NCI-H524 (cell line): ENCODE measurements at regions not wholly inside any gene's neighbourhood (a gene's known extent, or its start where the extent isn't known, plus 50 kb on each side); places are given as distances from the start of the nearest gene placed in this dataset.
"Not testable (repeated sequence)": the region's sequence is repeated elsewhere in the genome, so short reads cannot be mapped to it uniquely, and the experiment has no call there.

Source experiments
- DNase-seq, 2 experiments: peaks; one replicate each; lab custom pipeline; 2025; lab: John Stamatoyannopoulos, UW

DNA sequence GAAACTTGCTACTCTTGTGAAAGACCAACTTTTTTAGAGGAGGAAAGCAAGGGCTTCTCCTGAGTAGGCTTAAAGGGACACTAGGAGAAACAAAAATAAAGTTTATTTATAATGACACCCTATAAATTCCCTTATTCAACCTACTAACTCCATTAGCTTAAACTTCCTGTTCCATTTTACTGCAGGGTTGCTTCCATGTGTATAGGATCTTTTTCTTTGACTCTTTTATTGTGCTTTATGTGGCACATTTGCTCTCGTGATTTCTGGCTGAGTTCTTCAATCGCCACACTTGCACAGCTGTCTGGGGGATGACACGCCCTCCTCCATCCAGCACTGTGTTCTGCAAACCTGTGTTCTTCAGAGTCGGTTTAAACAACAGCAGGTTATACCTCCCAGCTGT is 225.7 kb upstream of the NPVF start:
- no peak for DNase-seq

DNA sequence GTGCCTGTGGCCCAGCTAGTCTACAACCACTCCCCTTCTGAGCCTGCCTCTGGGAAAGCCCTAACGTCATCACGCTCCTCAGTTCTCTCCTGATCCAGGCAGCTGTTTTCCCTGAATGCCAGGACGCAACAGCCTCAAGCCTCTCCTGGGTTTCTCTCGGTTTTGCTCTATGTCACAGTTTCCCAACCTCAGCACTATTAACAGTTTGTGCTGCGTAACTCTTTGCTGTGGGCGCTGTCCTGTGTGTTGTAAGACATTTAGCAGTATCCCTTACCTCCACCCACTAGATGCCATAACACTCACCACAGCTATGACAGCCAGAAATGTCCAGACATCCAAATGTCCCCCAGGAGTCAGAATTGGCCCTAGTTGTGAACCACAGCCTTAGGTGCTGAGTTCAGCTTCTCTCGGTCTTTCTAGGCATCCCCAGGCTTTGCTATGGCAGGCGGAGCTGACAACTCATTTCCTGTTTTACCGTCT is 226.3 kb upstream of the NPVF start:
- no peak for DNase-seq

GRCh38 chr7:25455683-25456251 is 227.5 kb upstream of the NPVF start:
- DNase-seq = no peak

DNA sequence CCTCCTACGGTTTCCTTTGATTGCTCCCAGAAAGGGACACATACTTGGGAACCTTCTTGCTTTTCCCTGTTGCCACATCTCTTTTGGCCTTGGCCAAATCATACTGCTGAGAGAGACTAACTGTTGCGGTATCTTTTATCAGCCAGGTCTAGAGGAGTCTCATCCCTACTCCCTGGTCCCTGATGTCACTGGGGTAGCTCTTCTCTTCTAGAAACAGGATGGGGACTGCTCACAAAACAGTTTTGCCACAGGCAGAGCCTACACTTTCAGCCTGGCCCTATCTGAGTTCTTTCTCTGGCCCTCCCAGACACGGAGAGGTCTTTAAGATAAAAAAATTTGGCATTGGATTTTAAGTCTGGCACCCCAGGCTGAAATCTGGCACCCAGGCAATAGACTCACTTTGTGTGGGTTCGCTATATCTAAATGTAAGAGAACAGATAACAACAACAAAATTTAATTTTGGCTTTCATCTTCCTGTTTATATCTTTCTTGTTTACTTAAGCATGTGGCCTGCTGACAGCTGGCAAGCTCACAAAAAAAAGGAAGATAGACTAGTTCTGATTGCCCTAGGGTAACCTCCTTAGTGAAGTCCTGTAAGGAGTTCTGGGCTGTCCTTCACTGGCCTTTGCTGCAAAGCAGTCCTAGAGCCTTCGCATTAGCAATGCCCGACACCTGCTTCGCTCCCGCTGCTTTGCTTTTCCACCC is 228.3 kb upstream of the NPVF start:
- DNase-seq = no peak

DNA sequence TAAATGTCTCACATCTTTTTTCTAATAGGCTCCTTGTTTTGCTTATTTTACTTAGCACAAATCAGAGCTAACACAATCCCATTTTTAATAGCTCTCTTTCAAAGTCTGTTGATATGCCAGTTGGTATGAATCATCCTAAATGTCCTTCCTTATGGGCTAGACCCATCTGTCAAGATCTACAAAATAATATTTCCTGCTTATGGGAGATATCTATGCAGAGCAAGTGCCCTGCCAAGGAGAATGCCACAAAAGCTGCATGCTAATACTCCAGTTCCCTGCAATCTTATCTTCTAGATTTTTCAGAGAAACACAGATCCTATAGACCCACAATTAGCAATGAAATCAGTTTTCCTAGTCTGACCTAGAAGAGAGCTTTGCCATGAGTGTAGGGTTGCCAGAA is 230.8 kb upstream of the NPVF start:
- no peak for DNase-seq

- DNase-seq = no peak
Observed at GRCh38 chr7:25460433-25460832, 232.1 kb upstream of the NPVF start.

GRCh38 chr7:25469669-25470068 is 241.4 kb upstream of the NPVF start:
- no peak for DNase-seq

GRCh38 chr7:25476863-25477499 is 248.7 kb upstream of the NPVF start:
- no peak for DNase-seq

GRCh38 chr7:25478221-25478620 is 249.9 kb upstream of the NPVF start:
- DNase-seq = not testable (repeated sequence)

- DNase-seq = no peak
Observed at GRCh38 chr7:25478925-25479324, 250.6 kb upstream of the NPVF start.

DNA sequence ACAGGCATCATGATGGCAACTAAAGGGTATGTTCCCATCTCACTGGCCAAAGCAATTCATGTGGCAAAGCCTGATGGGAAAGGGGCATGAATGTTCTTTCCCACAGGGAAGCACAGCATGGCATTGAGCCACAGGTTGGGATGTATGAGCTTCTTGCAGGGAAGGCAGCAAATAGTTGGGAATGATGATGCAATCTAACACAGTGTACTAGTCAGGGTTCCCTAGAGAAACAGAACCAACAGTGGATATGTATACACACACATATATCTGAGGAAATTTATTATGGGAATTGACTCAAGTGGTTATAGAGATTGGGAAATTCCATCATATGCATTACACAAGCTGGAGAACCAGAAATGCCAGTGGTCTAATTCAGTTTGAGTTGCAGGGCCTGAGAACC is 253.6 kb upstream of the NPVF start:
- no peak for DNase-seq

- no peak for DNase-seq
Observed at GRCh38 chr7:25482631-25483030, 254.3 kb upstream of the NPVF start.

GRCh38 chr7:25485026-25485425 is 256.7 kb upstream of the NPVF start:
- no peak for DNase-seq

- DNase-seq = no peak
Observed at GRCh38 chr7:25486656-25487055, 258.4 kb upstream of the NPVF start.

GRCh38 chr7:25493805-25494366 is 265.6 kb upstream of the NPVF start:
- no peak for DNase-seq

GRCh38 chr7:25494896-25495295 is 266.6 kb upstream of the NPVF start:
- no peak for DNase-seq

- peak; percentile 54 to 78 for DNase-seq
Observed at GRCh38 chr7:25495342-25496250, 267.3 kb upstream of the NPVF start.

DNA sequence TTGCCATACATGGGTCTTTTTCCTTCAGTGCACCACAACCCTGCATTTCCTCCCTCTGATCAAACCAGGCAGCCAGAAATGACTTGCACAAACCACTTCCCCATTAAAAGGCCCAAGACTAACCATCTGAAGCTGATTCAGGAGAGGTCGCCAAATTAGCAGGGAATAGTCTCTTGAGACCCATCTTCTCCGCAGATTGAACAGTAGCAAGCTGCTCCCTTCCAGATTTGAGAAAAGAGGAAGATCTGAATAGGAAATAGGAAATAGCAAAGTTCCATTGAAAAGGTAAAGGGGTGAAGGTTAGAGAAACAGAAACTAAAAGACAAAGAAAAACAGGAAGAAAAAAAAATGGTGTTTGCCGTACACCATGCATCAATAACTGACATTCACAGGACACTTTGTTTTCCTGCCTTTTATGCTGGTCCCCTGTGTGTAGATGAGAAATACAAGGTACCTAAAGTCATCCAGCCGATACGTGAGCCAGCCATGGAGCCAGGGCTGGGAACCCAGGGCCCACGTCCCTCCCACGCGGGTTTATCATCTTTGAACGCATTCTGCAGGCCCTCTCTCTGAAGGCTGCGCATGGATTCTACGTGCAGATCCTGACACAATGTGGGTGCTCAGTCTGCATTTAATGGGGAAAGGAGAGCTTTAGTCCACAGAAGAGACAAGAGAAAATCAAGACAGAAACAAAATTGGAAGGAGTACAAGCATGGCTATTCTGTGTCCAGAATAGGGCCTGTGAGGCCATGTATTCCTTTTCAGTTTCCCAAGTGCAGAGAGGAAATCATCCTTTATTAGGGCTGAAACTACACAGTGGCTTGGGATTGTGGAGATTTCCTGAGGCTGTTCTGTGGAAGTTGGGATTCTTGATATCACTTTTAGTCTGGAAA is 268.4 kb upstream of the NPVF start:
- DNase-seq = no peak

DNA sequence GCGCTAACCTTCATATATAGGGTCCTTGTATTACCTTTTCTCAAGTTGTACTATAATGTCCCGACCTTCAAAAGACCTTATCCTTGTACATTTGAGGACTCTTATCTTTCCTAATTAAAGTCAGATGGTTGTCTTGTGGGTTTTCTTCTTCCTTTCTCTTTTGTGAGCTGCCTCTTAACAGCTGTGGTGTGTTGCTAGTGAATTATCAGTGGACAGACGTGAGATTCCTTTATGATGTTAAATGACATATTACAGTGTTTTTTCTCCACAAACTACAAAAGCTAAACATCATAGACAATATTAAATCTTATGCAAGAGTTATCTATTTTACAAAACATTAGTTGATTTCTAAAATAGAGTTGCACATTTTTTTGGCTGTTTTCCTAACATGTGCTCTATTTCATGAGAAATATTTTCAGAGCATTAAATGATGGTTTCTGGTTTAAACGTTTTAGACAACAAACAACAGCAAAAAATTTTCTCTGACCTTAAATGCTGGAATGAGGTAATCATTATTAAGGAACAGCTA is 272.2 kb upstream of the NPVF start:
- no peak for DNase-seq

DNA sequence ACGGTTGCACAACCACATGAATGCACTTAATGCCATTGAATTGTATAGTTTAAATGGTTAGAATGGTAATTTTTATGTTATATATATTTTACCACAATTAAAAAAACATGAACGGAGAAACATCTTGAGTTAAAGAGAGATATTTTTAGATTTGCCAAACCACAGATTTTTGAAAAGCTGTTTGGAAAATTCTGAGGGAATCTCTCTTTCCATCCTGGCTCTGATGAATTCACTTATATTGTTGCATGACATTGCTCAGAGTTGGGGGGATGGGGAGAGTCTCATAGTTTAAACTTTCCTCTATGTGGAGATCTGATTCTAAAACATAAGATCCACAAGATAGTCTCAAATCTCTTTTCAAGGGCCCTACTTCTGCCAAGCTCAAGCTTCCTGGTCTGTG is 275.0 kb upstream of the NPVF start:
- no peak for DNase-seq
